ENCODE measurements at regions not wholly inside any gene's neighbourhood (a gene's known extent, or its start where the extent isn't known, plus 50 kb on each side); places are given as distances from the start of the nearest gene placed in this dataset.
A peak's percentile ranks its signal among the peaks of the same experiment; 100 is the strongest.

GRCh38 chrX:68994135-68994890, 165.5 kb downstream of the EFNB1 start:
- no peak for DNase-seq (ENCODE audit: low read depth)
- TF ChIP-seq CTCF (conservative IDR thresholded peaks at IDR 0.05; ENCODE audit: low read depth, low read length) = no peak
- no peak overlapping the region for H3K4me3 ChIP-seq (ENCODE audit: low read length)

DNA sequence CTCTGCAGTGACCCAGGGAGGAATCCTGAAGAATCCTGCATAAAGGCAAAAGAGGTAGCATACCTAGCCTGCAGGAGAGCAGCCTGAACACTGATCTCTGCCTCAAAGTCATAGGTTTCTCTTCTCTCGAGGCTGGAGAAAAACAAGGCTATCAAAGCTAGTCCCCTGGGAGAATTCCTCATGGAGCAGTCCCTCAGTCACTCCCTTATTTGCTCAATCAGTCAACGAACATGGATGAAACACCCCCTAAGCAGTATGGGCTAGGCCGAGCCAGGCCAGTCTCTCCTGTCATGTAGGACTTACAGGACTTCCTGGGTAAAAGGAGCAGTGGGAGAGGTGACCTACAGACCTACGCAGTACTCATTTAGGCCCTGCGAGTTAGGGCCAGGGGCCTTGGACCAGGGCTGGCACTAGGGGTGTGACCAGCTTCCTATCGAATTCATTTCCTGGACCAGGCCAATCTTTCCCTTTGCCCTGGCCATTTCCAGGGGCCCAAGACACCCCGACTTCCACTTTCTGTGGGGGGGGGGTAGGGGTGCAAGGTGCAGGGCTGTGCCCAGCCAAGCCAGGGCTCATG, 164.1 kb downstream of the EFNB1 start:
- TF ChIP-seq CTCF (conservative IDR thresholded peaks at IDR 0.05; ENCODE audit: low read depth, low read length) = no peak
- DNase-seq (ENCODE audit: low read depth) = no peak
- H3K4me3 ChIP-seq (ENCODE audit: low read length) = no peak overlapping the region

DNA sequence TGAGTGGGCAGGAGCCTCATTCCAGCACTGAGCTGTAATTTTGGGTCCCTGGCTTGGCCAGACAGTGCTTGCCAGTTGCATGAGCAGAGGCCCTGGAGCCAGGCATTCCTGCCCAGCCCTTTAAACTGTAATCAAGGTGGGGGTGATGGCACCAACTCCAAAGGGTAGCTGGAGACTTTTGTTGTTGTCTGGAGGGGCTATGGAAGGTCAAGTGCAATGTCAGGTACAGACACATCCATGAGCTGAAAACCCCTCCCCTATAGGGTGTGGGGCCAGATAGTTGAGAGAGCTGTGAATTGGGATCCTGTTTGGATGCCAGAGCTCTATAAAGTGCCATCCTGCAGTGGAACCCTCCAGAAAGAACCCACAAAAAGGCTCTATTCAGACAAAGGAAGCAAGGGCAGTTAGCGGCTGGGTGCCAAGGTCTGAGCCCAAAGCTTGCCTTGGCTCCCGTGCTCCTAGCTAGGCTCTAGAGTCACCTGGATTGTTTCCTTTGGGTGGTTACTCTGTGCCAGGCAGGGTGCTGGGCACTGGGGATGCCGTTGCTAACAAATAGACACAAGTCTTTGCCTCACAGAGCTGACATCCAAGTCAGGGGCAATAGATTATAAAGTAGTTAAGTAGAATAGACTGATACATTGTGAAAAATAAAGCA, 163.0 kb downstream of the EFNB1 start:
- TF ChIP-seq CTCF (conservative IDR thresholded peaks at IDR 0.05; ENCODE audit: low read depth, low read length) = no peak
- no peak overlapping the region for H3K4me3 ChIP-seq (ENCODE audit: low read length)
- no peak for DNase-seq (ENCODE audit: low read depth)

GRCh38 chrX:68990948-68991347, 162.1 kb downstream of the EFNB1 start:
- H3K4me3 ChIP-seq (ENCODE audit: low read length) = no peak overlapping the region
- TF ChIP-seq CTCF (conservative IDR thresholded peaks at IDR 0.05; ENCODE audit: low read depth, low read length) = no peak
- DNase-seq (ENCODE audit: low read depth) = no peak

- no peak for TF ChIP-seq CTCF (conservative IDR thresholded peaks at IDR 0.05; ENCODE audit: low read depth, low read length)
- peak; percentile 43 for DNase-seq (ENCODE audit: low read depth)
- no peak overlapping the region for H3K4me3 ChIP-seq (ENCODE audit: low read length)
These were observed 161.2 kb downstream of the EFNB1 start for GRCh38 chrX:68989865-68990606.

- no peak for TF ChIP-seq CTCF (conservative IDR thresholded peaks at IDR 0.05; ENCODE audit: low read depth, low read length)
- no peak overlapping the region for H3K4me3 ChIP-seq (ENCODE audit: low read length)
- DNase-seq (ENCODE audit: low read depth) = no peak
These were observed 160.6 kb downstream of the EFNB1 start for GRCh38 chrX:68989456-68989855.

Measured in retinal pigment epithelial cell (primary cell).